GM18498 (cell line): ENCODE measurements at regions not wholly inside any gene's neighbourhood (a gene's known extent, or its start where the extent isn't known, plus 50 kb on each side); places are given as distances from the start of the nearest gene placed in this dataset.
"Not testable (repeated sequence)": the region's sequence is repeated elsewhere in the genome, so short reads cannot be mapped to it uniquely, and the experiment has no call there.

Experiments used
- ATAC-seq: cut with Tn5 transposase; IDR thresholded peaks from one replicate; pipeline ENCODE4 v1.9.1; 2021; ENCODE audit warnings: mild to moderate bottlenecking, moderate library complexity; ENCODE audit not compliant: unreplicated experiment

GRCh38 chr20:48338717-48339116, 489.1 kb downstream of the PREX1 start:
- ATAC-seq = no peak

DNA sequence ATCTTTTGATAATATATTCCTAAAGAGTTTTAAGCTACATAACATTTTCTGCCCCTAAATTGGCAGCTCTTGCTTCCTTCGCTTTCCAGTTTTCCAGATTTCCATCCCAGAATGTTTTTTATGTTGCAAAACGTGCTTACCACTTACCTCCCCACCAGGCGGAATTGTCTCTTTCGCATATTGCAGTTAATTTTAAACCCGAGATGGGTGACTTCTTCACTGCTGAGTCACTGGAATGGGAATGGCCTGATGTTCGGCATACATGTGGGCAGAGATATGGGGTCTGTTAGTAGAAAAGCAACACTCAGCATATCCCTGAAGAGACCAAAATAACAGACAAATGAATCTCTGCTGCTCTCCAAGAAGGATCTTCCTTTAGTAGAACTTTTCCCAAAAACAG, 491.2 kb downstream of the PREX1 start:
- ATAC-seq = no peak

DNA sequence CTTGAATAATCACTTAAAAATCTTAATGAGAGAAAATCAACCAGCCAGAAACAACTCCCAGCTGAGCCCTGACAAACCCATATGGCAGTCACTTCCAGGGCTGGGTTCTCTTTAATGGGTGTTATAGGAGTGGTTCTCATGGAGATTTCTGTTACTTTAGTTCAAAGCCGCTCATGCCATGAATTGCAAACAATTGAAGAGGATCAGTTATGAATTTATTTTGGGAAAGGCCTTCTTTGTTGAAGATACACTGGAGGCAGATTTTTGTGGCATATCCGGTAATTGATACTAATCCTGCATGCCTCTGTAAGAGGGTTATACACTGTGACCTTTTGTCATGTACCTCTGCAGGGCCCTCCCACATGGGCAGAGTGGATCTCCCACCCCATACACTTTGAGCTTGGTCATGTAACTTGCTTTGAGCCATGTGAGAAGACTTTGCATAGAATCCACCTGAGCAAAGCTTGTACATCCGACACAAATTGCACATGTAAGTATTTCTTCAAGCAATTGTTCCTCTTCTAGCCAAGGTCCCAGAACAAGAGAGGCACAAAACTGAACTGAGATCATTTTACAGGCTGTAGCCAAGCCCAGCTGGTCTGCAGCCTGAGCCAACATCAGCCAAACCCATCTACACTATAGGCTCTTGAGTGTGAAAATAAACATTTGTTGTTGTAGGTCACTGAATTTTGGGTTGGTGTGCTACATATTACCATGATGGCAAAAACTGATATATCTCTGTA, 492.3 kb downstream of the PREX1 start:
- no peak for ATAC-seq

- no peak for ATAC-seq
These were observed 494.1 kb downstream of the PREX1 start for GRCh38 chr20:48333707-48334106.

DNA sequence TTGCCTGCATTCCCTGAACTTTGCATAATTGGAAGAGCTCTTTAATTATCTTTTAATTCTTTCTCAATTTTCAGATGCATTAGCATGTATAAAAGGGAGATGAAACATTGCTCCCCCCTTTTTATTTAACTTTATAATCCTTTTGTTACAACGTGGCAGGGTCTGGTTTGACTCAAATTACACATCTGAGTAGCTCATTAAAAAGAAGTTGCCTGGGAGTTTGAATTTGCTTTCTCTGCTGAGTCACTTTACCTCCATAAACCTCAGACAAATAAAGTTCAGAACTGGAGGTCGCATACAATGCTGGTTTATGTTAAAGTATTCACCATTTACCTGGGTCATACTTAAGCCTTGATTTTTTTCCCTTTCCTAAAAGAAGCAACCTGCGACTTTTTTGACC, 495.2 kb downstream of the PREX1 start:
- ATAC-seq = no peak

- ATAC-seq = no peak
These were observed 496.1 kb downstream of the PREX1 start for GRCh38 chr20:48331518-48332286.

GRCh38 chr20:48329676-48330664, 497.8 kb downstream of the PREX1 start:
- ATAC-seq = no peak

DNA sequence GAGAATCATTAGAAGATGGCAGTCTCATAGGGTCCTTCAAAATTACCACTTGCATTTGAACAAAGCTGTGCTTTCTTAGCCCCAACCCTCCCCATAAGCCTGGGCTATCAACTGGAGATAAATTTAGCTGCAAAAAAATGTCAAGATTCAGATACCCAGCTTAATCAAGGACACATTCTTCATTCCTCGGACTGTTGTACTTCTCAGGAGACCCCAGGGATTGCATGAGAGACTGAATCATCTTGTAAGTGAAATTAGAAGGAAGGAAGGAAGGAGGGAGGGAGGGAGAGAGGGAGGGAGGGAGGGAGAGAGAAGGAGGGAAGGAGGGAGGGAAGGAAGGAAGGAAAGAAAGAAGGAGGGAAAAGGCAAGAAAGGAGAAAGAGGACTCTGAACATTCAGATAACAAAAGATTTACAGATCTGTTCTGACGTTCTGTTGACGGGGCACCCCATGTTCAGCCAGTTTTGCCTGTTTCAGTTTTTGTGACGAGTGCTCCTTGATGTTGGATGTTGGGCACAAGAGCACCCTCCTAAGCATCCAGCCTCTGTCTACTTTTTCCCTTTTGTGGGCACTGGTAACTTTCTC, 498.7 kb downstream of the PREX1 start:
- no peak for ATAC-seq

GRCh38 chr20:48327848-48328247, 500.0 kb downstream of the PREX1 start:
- not testable (repeated sequence) for ATAC-seq

DNA sequence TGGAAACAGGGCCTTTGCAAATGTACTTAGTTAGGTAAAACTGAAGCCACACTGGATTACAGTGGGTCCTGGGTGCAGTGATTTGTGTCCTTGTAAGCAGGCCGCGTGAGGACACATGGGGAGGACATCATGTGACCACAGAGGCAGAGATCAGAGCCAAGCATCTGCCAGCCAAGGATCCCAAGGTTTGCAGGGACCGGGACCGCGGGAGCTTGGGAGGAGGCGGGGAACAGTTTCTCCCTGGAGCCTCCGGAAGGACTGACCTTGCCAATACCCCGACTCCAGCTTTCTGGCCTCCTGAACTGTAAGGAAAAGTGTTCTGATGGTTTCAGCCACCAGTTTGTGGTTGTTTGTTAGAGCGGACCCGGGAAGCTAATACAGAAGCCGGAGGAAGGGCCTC, 500.9 kb downstream of the PREX1 start:
- no peak for ATAC-seq

DNA sequence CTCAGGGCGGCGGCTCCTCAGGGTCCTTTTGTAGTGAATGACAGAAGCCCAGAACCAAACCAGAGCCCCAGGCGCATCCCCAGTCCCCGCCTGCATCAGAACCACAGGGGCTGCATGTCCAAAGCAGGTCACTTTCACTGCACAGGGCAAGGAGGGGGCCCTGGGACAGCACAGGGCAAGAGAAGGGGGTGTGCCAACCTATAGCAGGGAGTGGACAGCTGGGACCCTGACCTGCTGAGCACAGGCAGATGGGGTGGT, 501.4 kb downstream of the PREX1 start:
- ATAC-seq = no peak

GRCh38 chr20:48325656-48326433, 502.0 kb downstream of the PREX1 start:
- no peak for ATAC-seq

DNA sequence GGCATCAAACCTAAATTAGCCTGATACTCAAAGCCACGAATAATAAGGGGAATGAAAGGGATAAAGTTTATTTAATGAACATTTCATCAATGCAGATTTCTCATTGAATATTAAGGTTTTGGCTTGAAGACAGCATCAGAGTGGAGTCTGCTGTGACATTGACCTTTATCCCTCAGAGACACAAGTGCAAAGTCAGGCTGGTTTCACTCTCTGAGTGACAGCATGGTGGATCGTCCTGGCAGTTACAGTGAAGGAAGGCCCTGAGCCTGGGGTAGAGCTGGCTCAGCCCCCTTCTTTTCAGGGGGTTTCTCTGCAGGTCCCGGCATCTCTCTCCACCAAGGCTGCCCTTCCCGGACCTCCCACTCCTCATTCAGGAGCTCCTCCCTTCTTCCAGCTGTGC, 503.1 kb downstream of the PREX1 start:
- ATAC-seq = no peak

GRCh38 chr20:48321271-48321670, 506.5 kb downstream of the PREX1 start:
- ATAC-seq = no peak

GRCh38 chr20:48319943-48320584, 507.7 kb downstream of the PREX1 start:
- ATAC-seq = no peak

DNA sequence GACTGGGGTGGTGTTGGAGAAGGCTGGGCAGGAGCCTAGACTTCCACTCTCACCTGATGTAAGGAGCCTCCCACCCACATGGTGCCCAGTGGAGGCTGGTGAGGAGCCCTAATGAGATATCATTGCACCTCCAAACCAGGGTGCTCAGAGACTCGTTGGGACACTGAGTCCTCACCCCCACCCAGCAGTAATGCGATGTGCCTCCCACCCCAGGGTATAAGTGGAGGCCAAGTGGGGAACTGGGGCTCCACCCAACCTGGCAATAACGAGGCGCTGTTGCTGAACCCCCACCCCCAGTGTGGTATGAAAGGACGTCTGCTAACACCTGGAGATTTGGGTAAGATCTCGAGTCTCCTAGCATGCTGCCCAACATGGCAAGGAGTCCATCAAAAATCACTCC, 510.2 kb downstream of the PREX1 start:
- no peak for ATAC-seq

DNA sequence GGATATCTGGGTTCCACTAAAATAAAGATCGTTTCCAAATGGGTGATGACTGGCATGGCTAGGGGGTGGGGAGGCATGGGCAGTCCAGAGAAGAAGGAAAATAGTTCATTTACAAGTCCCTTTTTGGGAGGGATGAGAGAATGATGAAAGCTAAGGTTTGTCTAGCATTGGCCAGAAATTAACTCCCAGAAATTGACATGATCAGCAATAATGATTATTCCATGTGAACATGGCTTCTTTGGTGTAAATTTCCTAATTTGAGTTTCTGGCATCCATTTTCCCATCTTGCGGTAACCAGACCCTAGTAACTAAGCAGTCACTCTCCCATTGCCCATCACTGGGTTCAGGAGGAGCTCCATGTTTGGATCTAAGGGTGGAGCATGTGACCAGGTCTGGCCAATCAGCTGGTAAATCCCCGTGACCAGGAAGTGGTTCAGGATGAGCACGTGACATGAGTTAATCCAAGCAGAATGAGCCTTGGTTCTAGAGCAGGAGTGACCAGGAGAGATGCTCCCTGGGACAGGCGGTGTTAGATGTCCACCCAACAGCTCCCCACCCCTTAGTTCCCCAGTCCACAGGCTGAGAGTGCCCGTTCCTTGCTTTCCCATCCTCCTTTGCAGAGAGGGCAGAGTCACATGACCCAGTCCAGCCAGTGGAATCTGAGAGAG, 512.7 kb downstream of the PREX1 start:
- ATAC-seq = no peak

GRCh38 chr20:48313324-48313723, 514.5 kb downstream of the PREX1 start:
- ATAC-seq = no peak

DNA sequence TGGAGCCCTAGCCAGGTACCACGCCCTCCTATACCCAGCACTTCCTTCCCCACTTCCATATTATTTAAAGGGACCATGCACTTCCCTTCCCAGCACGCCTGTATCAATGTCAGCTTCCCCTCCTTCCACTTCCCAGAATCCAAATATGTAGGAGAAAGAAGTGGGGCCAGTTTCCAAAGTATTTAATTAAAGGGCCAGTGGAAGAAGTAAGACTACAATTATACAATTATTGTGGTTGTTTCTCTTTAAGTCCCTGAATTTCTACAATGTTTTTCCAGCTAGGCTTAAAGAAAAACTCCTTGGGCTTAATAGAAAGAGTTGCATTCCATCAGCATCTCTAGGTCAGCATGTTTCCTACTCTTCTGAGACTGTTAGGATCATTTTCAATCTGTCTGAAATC, 515.8 kb downstream of the PREX1 start:
- ATAC-seq = no peak
